ENCODE measurements at regions not wholly inside any gene's neighbourhood (a gene's known extent, or its start where the extent isn't known, plus 50 kb on each side); places are given as distances from the start of the nearest gene placed in this dataset.

DNA sequence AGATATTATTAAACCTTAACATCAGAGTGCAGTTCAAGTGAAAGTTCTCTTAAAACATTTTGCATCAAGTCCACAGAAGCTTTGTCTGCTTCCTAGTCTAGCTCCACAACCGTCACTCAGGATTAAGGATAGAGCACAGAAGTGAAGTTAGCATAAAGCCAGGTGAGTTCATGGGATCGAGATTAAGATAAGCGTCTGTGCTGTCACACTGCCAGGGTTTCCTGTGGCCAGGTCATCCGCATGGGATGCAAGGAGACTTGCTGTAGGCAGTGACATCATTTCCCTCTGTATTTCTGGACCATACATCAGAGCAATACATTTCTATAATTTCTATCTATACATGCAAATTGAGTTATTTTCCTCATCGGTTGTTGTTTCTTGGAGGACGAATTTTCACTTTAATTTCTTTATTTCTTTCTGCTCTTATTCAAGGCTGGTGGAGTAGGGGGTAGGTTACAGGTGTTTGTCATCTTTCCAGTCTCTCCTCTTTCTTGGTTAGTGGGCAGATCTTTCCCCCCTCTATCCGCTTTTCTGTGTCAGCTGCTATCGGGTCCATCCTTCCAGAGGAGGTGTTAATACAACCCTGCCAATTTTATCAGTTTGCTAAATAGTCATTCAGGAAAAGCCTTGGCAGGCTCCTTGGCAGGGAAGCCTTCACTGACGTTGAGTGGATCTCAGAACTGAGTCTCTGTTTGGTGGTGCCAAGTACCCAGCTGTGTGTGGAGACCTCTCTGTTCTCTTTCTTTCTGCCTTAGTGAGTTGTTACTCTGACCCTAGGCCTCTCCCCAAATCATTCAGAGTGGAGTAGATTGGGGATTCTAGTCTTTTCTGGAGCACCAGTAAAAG is 307.6 kb upstream of the MAP3K7 start:
- TF ChIP-seq, protein P1, sequence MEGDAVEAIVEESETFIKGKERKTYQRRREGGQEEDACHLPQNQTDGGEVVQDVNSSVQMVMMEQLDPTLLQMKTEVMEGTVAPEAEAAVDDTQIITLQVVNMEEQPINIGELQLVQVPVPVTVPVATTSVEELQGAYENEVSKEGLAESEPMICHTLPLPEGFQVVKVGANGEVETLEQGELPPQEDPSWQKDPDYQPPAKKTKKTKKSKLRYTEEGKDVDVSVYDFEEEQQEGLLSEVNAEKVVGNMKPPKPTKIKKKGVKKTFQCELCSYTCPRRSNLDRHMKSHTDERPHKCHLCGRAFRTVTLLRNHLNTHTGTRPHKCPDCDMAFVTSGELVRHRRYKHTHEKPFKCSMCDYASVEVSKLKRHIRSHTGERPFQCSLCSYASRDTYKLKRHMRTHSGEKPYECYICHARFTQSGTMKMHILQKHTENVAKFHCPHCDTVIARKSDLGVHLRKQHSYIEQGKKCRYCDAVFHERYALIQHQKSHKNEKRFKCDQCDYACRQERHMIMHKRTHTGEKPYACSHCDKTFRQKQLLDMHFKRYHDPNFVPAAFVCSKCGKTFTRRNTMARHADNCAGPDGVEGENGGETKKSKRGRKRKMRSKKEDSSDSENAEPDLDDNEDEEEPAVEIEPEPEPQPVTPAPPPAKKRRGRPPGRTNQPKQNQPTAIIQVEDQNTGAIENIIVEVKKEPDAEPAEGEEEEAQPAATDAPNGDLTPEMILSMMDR (IDR thresholded peaks at IDR 0.05), result no peak
- no peak for TF ChIP-seq POLR2A (IDR thresholded peaks at IDR 0.05)
